NB4 (cell line): ENCODE measurements at regions not wholly inside any gene's neighbourhood (a gene's known extent, or its start where the extent isn't known, plus 50 kb on each side); places are given as distances from the start of the nearest gene placed in this dataset.

ENCODE experiments used
- CTCF ChIP-seq: IDR thresholded peaks from one replicate; pipeline ENCODE4 v1.5.1; 2012; ENCODE audit warnings: low read depth, low read length
- MAX ChIP-seq: IDR thresholded peaks from 2 replicates; pipeline ENCODE4 v1.6.1; 2011; ENCODE audit warnings: low read depth, low read length
- MYC ChIP-seq: IDR thresholded peaks from 2 replicates; pipeline ENCODE4 v1.6.1; 2011; ENCODE audit warnings: low read depth, low read length
- POLR2A ChIP-seq: IDR thresholded peaks from 2 replicates; pipeline ENCODE4 v1.6.1; 2011; ENCODE audit warnings: mild to moderate bottlenecking; ENCODE audit not compliant: insufficient read length; ENCODE audit errors: extremely low read depth

DNA sequence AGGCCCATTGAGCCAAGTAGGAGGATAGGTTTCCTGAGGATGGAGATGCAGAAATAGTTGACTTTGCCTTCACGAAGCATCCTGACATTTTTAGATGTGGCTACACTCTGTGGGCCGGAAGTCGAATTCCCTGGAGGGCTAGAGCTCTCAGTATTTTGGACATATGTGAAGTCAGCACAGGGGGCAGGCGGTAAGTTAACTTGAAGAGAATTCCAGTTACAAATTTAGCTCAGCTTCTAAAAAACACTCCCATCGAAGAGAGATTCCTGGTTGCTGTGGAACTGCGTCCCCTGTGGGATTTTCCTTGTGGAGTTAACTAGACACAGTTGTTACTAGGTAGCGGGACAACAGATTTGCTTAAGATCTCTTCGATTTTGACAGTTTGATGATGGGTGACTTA lies 161.9 kb upstream of the RGMA start:
- TF ChIP-seq CTCF (no peak), POLR2A (no peak), MAX (no peak), MYC (no peak)
